Ishikawa (cell line): ENCODE measurements at regions not wholly inside any gene's neighbourhood (a gene's known extent, or its start where the extent isn't known, plus 50 kb on each side); places are given as distances from the start of the nearest gene placed in this dataset.
A peak's percentile ranks its signal among the peaks of the same experiment; 100 is the strongest.

ENCODE experiments used
- CEBPB ChIP-seq: IDR thresholded peaks from 2 replicates; pipeline ENCODE4 v1.6.1; 2012
- CREB1 ChIP-seq: IDR thresholded peaks from 2 replicates; pipeline ENCODE4 v1.6.1; 2012; ENCODE audit warnings: low read depth
- EGR1 ChIP-seq: IDR thresholded peaks from 2 replicates; pipeline ENCODE4 v1.6.1; 2012
- EP300 ChIP-seq: IDR thresholded peaks from 2 replicates; pipeline ENCODE4 v1.6.1; 2012; ENCODE audit warnings: borderline replicate concordance
- FOXM1 ChIP-seq: IDR thresholded peaks from 2 replicates; pipeline ENCODE4 v1.6.1; 2012; ENCODE audit warnings: low read depth, borderline replicate concordance
- MAX ChIP-seq: IDR thresholded peaks from 2 replicates; pipeline ENCODE4 v1.6.1; 2012
- NFIC ChIP-seq: IDR thresholded peaks from 2 replicates; pipeline ENCODE4 v1.6.1; 2012
- RAD21 ChIP-seq: IDR thresholded peaks from 2 replicates; pipeline ENCODE4 v1.6.1; 2012; ENCODE audit warnings: low read depth
- TAF1 ChIP-seq: IDR thresholded peaks from 2 replicates; pipeline ENCODE4 v1.6.1; 2012; ENCODE audit warnings: low read depth, mild to moderate bottlenecking
- TCF12 ChIP-seq: IDR thresholded peaks from 2 replicates; pipeline ENCODE4 v1.6.1; 2012; ENCODE audit warnings: low read depth
- TEAD4 ChIP-seq: IDR thresholded peaks from 2 replicates; pipeline ENCODE4 v1.6.1; 2012
- YY1 ChIP-seq: IDR thresholded peaks from 2 replicates; pipeline ENCODE4 v1.6.1; 2012; ENCODE audit warnings: low read depth
- ZBTB7A ChIP-seq: IDR thresholded peaks from 2 replicates; pipeline ENCODE4 v1.6.1; 2012; ENCODE audit warnings: low read depth
- TF ChIP-seq, protein P1 (sequence below): IDR thresholded peaks from 2 replicates; pipeline ENCODE4 v1.6.1; 2012
- TF ChIP-seq, protein P2 (sequence below): IDR thresholded peaks from 2 replicates; pipeline ENCODE4 v1.6.1; 2012; ENCODE audit warnings: low read depth, mild to moderate bottlenecking

GRCh38 chr2:128377071-128377910 is 58.6 kb upstream of the HS6ST1 start:
- TF ChIP-seq EGR1 (no peak), CREB1 (no peak), MAX (no peak), NFIC (no peak), RAD21 (no peak), FOXM1 (no peak), TEAD4 (no peak), EP300 (no peak), CEBPB (no peak), TAF1 (no peak)
- TF ChIP-seq, protein P1, sequence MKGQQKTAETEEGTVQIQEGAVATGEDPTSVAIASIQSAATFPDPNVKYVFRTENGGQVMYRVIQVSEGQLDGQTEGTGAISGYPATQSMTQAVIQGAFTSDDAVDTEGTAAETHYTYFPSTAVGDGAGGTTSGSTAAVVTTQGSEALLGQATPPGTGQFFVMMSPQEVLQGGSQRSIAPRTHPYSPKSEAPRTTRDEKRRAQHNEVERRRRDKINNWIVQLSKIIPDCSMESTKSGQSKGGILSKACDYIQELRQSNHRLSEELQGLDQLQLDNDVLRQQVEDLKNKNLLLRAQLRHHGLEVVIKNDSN = no peak

DNA sequence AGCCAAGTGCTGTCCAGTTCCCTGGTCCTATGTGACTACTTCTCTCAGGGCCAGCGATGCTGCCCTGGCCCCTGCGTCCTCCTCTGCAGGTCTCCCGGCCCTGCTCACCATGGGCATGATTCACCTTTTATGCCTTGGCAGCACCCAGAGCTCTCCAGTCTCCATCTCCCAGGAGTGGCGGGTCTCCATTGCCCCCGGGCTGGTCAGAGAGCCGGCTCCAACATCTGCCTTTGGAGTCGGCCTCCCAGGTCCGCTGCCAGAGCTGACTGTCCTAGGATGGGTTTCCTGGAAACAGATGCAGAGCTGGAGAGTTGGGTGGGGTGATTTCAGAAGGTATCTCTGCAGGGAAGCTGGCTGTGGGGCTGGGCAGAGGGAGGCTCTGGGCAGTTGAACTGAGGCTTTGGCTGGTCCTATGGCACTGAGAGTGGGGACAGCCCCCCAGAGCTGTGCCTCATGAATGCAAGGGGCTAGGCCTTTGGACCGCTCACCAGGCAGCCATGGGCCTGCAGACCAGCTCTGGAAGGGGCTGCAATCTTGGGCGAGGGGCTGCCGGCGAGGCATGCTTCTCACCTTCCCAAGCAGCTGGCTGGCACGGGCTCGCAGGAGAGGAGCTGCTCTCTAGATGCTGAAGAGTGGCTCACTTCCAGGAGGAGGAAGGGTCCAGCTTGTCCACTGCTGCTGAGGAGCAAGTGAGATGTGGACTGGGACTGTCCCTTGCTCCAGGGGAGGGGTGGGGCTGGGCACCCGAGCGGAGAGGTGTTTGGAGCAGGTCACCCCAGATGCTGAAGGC is 59.8 kb upstream of the HS6ST1 start:
- TF ChIP-seq NFIC (no peak), RAD21 (no peak), EP300 (no peak), TEAD4 (no peak), ZBTB7A (no peak), YY1 (no peak), CEBPB (no peak), TCF12 (no peak; the same call in 1 of the 2 replicates), MAX (no peak), CREB1 (no peak), FOXM1 (no peak), EGR1 (no peak), TAF1 (no peak)
- TF ChIP-seq, protein P1 = no peak
- TF ChIP-seq, protein P2, sequence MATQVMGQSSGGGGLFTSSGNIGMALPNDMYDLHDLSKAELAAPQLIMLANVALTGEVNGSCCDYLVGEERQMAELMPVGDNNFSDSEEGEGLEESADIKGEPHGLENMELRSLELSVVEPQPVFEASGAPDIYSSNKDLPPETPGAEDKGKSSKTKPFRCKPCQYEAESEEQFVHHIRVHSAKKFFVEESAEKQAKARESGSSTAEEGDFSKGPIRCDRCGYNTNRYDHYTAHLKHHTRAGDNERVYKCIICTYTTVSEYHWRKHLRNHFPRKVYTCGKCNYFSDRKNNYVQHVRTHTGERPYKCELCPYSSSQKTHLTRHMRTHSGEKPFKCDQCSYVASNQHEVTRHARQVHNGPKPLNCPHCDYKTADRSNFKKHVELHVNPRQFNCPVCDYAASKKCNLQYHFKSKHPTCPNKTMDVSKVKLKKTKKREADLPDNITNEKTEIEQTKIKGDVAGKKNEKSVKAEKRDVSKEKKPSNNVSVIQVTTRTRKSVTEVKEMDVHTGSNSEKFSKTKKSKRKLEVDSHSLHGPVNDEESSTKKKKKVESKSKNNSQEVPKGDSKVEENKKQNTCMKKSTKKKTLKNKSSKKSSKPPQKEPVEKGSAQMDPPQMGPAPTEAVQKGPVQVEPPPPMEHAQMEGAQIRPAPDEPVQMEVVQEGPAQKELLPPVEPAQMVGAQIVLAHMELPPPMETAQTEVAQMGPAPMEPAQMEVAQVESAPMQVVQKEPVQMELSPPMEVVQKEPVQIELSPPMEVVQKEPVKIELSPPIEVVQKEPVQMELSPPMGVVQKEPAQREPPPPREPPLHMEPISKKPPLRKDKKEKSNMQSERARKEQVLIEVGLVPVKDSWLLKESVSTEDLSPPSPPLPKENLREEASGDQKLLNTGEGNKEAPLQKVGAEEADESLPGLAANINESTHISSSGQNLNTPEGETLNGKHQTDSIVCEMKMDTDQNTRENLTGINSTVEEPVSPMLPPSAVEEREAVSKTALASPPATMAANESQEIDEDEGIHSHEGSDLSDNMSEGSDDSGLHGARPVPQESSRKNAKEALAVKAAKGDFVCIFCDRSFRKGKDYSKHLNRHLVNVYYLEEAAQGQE = no peak

GRCh38 chr2:128379021-128380015 is 60.6 kb upstream of the HS6ST1 start:
- TF ChIP-seq, protein P2 = no peak
- 0 out of 2 replicates have a peak, but pooled peaks have one; percentile 27 for TF ChIP-seq NFIC
- TF ChIP-seq TEAD4 = peak; percentile 64

DNA sequence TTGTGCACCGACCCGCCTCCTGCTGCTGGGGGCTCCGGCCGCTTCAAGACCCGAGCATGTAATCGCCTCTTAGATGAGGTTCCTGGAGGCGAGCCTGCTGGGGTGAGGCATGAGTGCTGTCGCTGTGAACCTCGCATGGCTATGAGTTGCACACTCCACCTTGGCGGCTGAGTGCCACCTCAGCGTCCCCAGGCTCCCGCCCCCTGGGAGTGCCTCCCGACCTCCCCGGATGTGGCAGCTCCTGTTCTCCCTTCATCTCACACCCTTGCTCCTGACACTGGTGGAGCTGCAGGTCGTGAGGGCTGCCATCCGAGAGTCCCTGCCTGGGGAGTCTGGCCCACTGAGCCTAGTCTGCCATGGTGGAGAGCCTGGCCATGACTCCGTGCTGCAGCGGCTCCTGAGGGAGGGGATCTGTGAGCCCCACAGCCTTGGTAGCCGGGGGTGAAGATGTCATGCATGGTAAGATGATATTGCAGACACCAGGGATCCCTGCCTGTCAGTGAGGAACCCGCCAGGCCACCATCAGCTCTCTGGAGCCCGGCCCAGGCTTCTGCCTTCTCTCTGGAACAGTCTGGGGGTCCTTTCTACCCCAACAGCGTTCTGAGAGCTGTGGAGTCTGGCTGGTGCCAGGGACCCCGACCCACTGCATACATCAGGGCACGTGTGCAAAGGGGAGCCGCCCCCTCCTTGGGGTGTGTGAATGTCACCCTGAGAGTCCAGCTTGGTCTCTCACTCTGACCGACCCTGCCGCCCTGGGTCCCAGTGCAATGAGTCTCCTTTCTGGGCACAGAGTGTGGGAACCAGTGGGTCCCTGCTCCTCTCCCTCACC is 61.6 kb upstream of the HS6ST1 start:
- no peak for TF ChIP-seq RAD21
- TF ChIP-seq FOXM1 = no peak
- no peak for TF ChIP-seq MAX
- TF ChIP-seq TEAD4 = no peak
- TF ChIP-seq CEBPB = no peak
- no peak for TF ChIP-seq CREB1
- no peak for TF ChIP-seq EP300
- TF ChIP-seq YY1 = no peak
- no peak for TF ChIP-seq EGR1
- TF ChIP-seq, protein P1 = no peak
- no peak for TF ChIP-seq TAF1
- TF ChIP-seq ZBTB7A = no peak
